Liver (tissue), 3 donors: ENCODE measurements at regions not wholly inside any gene's neighbourhood (a gene's known extent, or its start where the extent isn't known, plus 50 kb on each side); places are given as distances from the start of the nearest gene placed in this dataset.

Experiments used
- EGR1 ChIP-seq, 2 donors: IDR thresholded peaks; 2 replicates each; pipeline ENCODE4 v1.6.1; 2016 to 2018; ENCODE audit warnings: antibody characterized with exemption in 2 of 2, low read depth in 2 of 2
- GABPA ChIP-seq, 2 donors: IDR thresholded peaks in 1 of 2; conservative IDR thresholded peaks in 1 of 2; 2 replicates each; pipeline ENCODE4 v1.6.1; 2016; ENCODE audit warnings: antibody characterized with exemption in 2 of 2, mild to moderate bottlenecking in 1 of 2, moderate library complexity in 1 of 2
- JUND ChIP-seq, 2 donors: IDR thresholded peaks; 2 replicates each; pipeline ENCODE4 v1.6.1; 2016; ENCODE audit warnings: antibody characterized with exemption in 2 of 2
- TAF1 ChIP-seq: conservative IDR thresholded peaks from 2 replicates; pipeline ENCODE4 v1.6.1; 2016; ENCODE audit warnings: antibody characterized with exemption, mild to moderate bottlenecking
- TF ChIP-seq, protein P1 (sequence below): fragments of 150-350 bp; IDR thresholded peaks from 2 replicates; pipeline ENCODE4 v1.5.1; 2017; ENCODE audit warnings: improper control_type of control experiment, low read depth, low read length; ENCODE audit not compliant: missing input control
- donor health status: healthy.
- donor health status: healthy.

DNA sequence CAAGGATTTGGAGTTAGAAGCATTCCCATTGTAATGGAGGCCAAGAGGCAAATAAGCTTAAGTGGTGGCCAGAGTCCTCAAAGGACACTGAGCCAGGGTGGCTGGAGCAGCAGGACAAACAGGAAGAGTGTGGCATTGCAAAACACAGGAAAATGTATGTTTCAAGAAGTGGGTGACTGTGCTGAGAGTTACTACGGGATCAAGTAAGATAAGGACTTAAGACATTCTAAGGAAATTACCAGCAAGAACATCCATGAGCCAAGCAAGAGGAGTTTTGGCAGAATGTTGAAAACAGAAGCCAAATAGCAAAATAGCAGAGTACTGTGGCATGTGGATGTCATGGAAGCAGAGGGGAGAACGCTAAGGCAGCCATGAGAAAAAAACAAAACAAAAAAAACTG lies 104.2 kb downstream of the RAP2A start:
- TF ChIP-seq EGR1 (IDR thresholded peaks at IDR 0.05; ENCODE audit: low read depth in 2 of 2) (no peak), TAF1 (no peak), GABPA (IDR thresholded peaks at IDR 0.05 in 1 of 2, conservative IDR thresholded peaks at IDR 0.05 in 1 of 2) (no peak), JUND (IDR thresholded peaks at IDR 0.05) (no peak)
- TF ChIP-seq, protein P1, sequence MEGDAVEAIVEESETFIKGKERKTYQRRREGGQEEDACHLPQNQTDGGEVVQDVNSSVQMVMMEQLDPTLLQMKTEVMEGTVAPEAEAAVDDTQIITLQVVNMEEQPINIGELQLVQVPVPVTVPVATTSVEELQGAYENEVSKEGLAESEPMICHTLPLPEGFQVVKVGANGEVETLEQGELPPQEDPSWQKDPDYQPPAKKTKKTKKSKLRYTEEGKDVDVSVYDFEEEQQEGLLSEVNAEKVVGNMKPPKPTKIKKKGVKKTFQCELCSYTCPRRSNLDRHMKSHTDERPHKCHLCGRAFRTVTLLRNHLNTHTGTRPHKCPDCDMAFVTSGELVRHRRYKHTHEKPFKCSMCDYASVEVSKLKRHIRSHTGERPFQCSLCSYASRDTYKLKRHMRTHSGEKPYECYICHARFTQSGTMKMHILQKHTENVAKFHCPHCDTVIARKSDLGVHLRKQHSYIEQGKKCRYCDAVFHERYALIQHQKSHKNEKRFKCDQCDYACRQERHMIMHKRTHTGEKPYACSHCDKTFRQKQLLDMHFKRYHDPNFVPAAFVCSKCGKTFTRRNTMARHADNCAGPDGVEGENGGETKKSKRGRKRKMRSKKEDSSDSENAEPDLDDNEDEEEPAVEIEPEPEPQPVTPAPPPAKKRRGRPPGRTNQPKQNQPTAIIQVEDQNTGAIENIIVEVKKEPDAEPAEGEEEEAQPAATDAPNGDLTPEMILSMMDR, result no peak
